ENCODE measurements at regions not wholly inside any gene's neighbourhood (a gene's known extent, or its start where the extent isn't known, plus 50 kb on each side); places are given as distances from the start of the nearest gene placed in this dataset.

DNA sequence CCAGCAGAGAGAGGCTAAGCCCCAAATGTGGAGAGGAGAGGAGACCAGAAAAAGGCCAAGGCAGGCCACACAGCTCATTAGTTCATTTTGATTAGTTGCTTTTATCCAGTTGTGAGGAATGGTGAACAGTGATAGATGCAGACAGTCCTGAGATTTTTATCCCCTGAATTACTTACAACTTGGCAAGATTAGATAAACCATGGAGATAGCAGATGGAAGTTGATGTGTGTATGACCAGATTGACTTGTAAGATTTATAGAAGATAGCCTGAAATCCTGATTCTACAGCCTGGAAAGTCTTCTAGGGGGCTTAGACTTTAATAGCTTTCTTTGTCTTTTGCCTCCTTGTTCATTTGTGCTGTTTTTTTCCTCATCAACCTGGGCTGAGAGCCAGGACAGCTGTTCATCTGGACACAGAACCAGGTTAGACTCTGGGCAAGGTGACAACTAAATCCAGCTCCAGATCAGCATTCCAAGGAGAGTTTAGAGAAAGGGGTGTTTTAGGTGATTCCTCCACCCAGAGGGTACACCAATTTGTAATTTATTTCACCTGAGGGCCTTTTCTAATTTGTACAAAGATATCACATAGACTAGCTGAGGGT, 215.5 kb downstream of the SPATA18 start:
- Histone ChIP-seq H3K4me1 (replicated peaks in 1 of 4; ENCODE audit: control insufficient read depth in 3 of 4, insufficient read depth in 4 of 4, low read length in 3 of 4) (peaks cover 0 to 4% (median 1%) of the 10 kb centered on the region in 4 experiments; a peak in 1 of 7 replicates), H3K56ac (replicated peaks; ENCODE audit: insufficient read length, low read depth, low read length) (no peak overlapping the region), H3K14ac (ENCODE audit: insufficient read length) (no peak overlapping the region), H4K91ac (replicated peaks; ENCODE audit: insufficient read length, low read length) (no peak overlapping the region), H3K9ac (replicated peaks in 1 of 4; ENCODE audit: extremely low read depth in 1 of 4, low read depth in 3 of 4, low read length in 3 of 4) (no peak overlapping the region), H3K27ac (ENCODE audit: low read depth, low read length) (no peak overlapping the region), H3K18ac (ENCODE audit: extremely low read depth, low read length) (no peak overlapping the region), H4K5ac (ENCODE audit: insufficient read length, low read depth, low read length) (no peak overlapping the region), H3K4me2 (ENCODE audit: insufficient read depth in 1 of 2, low read depth in 2 of 2, low read length in 2 of 2) (no peak overlapping the region), H3K27me3 (replicated peaks in 1 of 4; ENCODE audit: control insufficient read depth in 3 of 4, extremely low read depth in 1 of 4, insufficient read depth in 3 of 4, low read length in 3 of 4) (no peaks in the 10 kb centered on the region), H4K8ac (ENCODE audit: extremely low read depth, insufficient read depth, low read length) (no peak overlapping the region), H2BK15ac (ENCODE audit: low read length) (no peak overlapping the region), H2BK120ac (replicated peaks; ENCODE audit: low read depth, low read length) (no peak overlapping the region), H3K23me2 (ENCODE audit: low read depth, low read length) (no peaks in the 10 kb centered on the region), H3K23ac (ENCODE audit: insufficient read length) (no peak overlapping the region), H3K9me3 (ENCODE audit: insufficient read depth in 2 of 2, low read depth in 1 of 2, low read length in 1 of 2) (no peaks in the 10 kb centered on the region), H3K79me2 (ENCODE audit: control insufficient read depth in 1 of 2, insufficient read depth in 2 of 2, low read length in 2 of 2) (no peaks in the 10 kb centered on the region), H3K79me1 (ENCODE audit: low read depth, low read length) (no peaks in the 10 kb centered on the region), H3K4me3 (ENCODE audit: extremely low read depth in 1 of 4, insufficient read depth in 2 of 4, low read depth in 3 of 4, low read length in 4 of 4) (no peak overlapping the region), H2AK5ac (ENCODE audit: low read depth, low read length) (no peak overlapping the region), H4K20me1 (replicated peaks in 1 of 2; ENCODE audit: control insufficient read depth in 1 of 2, insufficient read depth in 2 of 2, low read length in 2 of 2) (no peaks in the 10 kb centered on the region), H3K4ac (replicated peaks; ENCODE audit: insufficient read length, low read depth, low read length) (no peak overlapping the region), H2BK5ac (ENCODE audit: low read depth, low read length) (no peak overlapping the region), H2AFZ (ENCODE audit: low read length) (no peak overlapping the region), H3K36me3 (ENCODE audit: control insufficient read depth in 2 of 4, insufficient read depth in 4 of 4, low read length in 3 of 4) (no peaks in the 10 kb centered on the region), H2BK20ac (ENCODE audit: low read length) (no peak overlapping the region), H2BK12ac (ENCODE audit: low read depth, low read length) (no peak overlapping the region)
- no peak for DNase-seq (ENCODE audit: low read depth in 1 of 2, low spot score in 2 of 2)
- CTCF ChIA-PET (ENCODE audit: partially characterized antibody) = interaction anchor here (0.6 to 1.7 kb wide), 2 partner anchors 110 to 161 kb away, joined by 3 to 4 read pairs; no protein-coding TSS in a partner anchor
- POLR2A ChIA-PET (ENCODE audit: partially characterized antibody) = no interaction called here
- TF ChIP-seq TBP (IDR thresholded peaks at IDR 0.05; ENCODE audit: low read depth, low read length) (no peak), ZNF274 (IDR thresholded peaks at IDR 0.05; ENCODE audit: borderline replicate concordance, extremely low read depth, low read length) (no peak), TEAD4 (IDR thresholded peaks at IDR 0.05; ENCODE audit: low read depth, low read length) (no peak), SP4 (IDR thresholded peaks at IDR 0.05; ENCODE audit: low read length) (no peak)
- FAIRE-seq = no peak

Data from H1 (cell line).